ENCODE measurements at regions not wholly inside any gene's neighbourhood (a gene's known extent, or its start where the extent isn't known, plus 50 kb on each side); places are given as distances from the start of the nearest gene placed in this dataset.

GRCh38 chr9:91161465-91162300, 200.0 kb downstream of the AUH start:
- no peak for DNase-seq

- DNase-seq: no peak
These were observed 199.4 kb downstream of the AUH start for GRCh38 chr9:91162311-91162710.

GRCh38 chr9:91162784-91163443, 198.8 kb downstream of the AUH start:
- peak; percentile 61 for DNase-seq

GRCh38 chr9:91163444-91163772, 198.3 kb downstream of the AUH start:
- DNase-seq: no peak

GRCh38 chr9:91163773-91164471, 197.8 kb downstream of the AUH start:
- DNase-seq: no peak

Measured in GF-D8 (cell line).